CD14-positive monocyte (primary cell): ENCODE measurements at regions not wholly inside any gene's neighbourhood (a gene's known extent, or its start where the extent isn't known, plus 50 kb on each side); places are given as distances from the start of the nearest gene placed in this dataset.

Experiments used
- DNase-seq, 3 donors: peaks; one replicate each; pipeline ENCODE4 v3.0.0-alpha.2; 2011 to 2022
- H2AFZ ChIP-seq: 2 replicates; pipeline ENCODE4 v1.6.0; 2012; ENCODE audit warnings: mild to moderate bottlenecking, low read depth, low read length, inconsistent platforms; ENCODE audit not compliant: insufficient read depth, poor library complexity, severe bottlenecking
- H3K27ac ChIP-seq, 2 donors: 1 replicate in 1 of 2; 2 replicates in 1 of 2; pipeline ENCODE4 v1.5.1; 2012 to 2013; ENCODE audit warnings: low read length in 2 of 2, control low read depth in 1 of 2, inconsistent platforms in 1 of 2, low read depth in 1 of 2, mild to moderate bottlenecking in 1 of 2
- H3K27me3 ChIP-seq, 2 donors: one replicate each; pipeline versions ENCODE4 v1.6.0 to v1.6.1; 2011 to 2013; ENCODE audit warnings: low read length in 2 of 2; ENCODE audit not compliant: control insufficient read depth in 2 of 2, insufficient read depth in 2 of 2
- H3K36me3 ChIP-seq, 2 donors: replicated peaks in 1 of 2; 1 replicate in 1 of 2; 2 replicates in 1 of 2; pipeline versions ENCODE4 v1.5.1 to v1.6.1; 2012 to 2013; ENCODE audit warnings: low read length in 2 of 2, control low read depth in 1 of 2, inconsistent platforms in 1 of 2, mild to moderate bottlenecking in 1 of 2; ENCODE audit not compliant: insufficient read depth in 2 of 2, control insufficient read depth in 1 of 2
- H3K4me1 ChIP-seq, 2 donors: 1 replicate in 1 of 2; 2 replicates in 1 of 2; pipeline versions ENCODE4 v1.5.1 to v1.6.1; 2012 to 2013; ENCODE audit warnings: low read length in 2 of 2, control low read depth in 1 of 2, inconsistent platforms in 1 of 2, mild to moderate bottlenecking in 1 of 2, moderate library complexity in 1 of 2; ENCODE audit not compliant: insufficient read depth in 2 of 2, control insufficient read depth in 1 of 2
- H3K4me2 ChIP-seq: replicated peaks from 2 replicates; pipeline ENCODE3; 2012; ENCODE audit warnings: low read length, moderate library complexity, mild to moderate bottlenecking; ENCODE audit not compliant: poor library complexity, severe bottlenecking; ENCODE audit errors: extremely low read depth
- H3K4me3 ChIP-seq, 3 experiments: fragments of 200-600 bp in 1 of 3; sonication (generic) in 1 of 3; replicated peaks in 1 of 3; 1 replicate in 2 of 3; 2 replicates in 1 of 3; pipeline ENCODE4 v1.5.1; 2011 to 2013; ENCODE audit warnings: low read length in 3 of 3, mild to moderate bottlenecking in 3 of 3, control low read depth in 2 of 3, low read depth in 2 of 3, inconsistent platforms in 1 of 3, moderate library complexity in 1 of 3
- H3K79me2 ChIP-seq: 2 replicates; pipeline ENCODE4 v1.6.0; 2012; ENCODE audit warnings: mild to moderate bottlenecking, control low read depth, inconsistent platforms, low read length, moderate library complexity; ENCODE audit not compliant: insufficient read depth
- H3K9ac ChIP-seq: 2 replicates; pipeline ENCODE4 v1.6.0; 2017; ENCODE audit warnings: low read length, mild to moderate bottlenecking; ENCODE audit not compliant: insufficient read depth, poor library complexity, severe bottlenecking
- H3K9me3 ChIP-seq, 2 donors: replicated peaks in 1 of 2; 1 replicate in 1 of 2; 2 replicates in 1 of 2; pipeline versions ENCODE4 v1.5.1 to v1.6.1; 2012 to 2013; ENCODE audit warnings: low read length in 2 of 2, control low read depth in 1 of 2; ENCODE audit not compliant: control insufficient read depth in 1 of 2, insufficient read depth in 1 of 2
- H4K20me1 ChIP-seq: 2 replicates; pipeline ENCODE4 v1.6.0; 2012; ENCODE audit warnings: mild to moderate bottlenecking, low read length, control low read depth, moderate library complexity; ENCODE audit not compliant: insufficient read depth
- H3K27ac Mint-ChIP-seq, 7 donors: one replicate each; pipeline ENCODE4 v1.8.0; 2020; ENCODE audit warnings: mild to moderate bottlenecking in 7 of 7, mixed read lengths in 7 of 7, moderate library complexity in 6 of 7, inconsistent platforms in 2 of 7
- H3K27me3 Mint-ChIP-seq, 3 donors: one replicate each; pipeline ENCODE4 v1.8.0; 2021 to 2022; ENCODE audit warnings: low read depth in 3 of 3, mild to moderate bottlenecking in 3 of 3, mixed read lengths in 3 of 3, moderate library complexity in 3 of 3, inconsistent platforms in 1 of 3
- H3K36me3 Mint-ChIP-seq, 2 donors: one replicate each; pipeline ENCODE4 v1.8.0; 2020; ENCODE audit warnings: mixed read lengths in 2 of 2, inconsistent platforms in 1 of 2, mild to moderate bottlenecking in 1 of 2
- H3K4me1 Mint-ChIP-seq: one replicate; pipeline ENCODE4 v1.8.0; 2020; ENCODE audit warnings: mild to moderate bottlenecking, mixed read lengths
- H3K4me3 Mint-ChIP-seq, 2 donors: one replicate each; pipeline ENCODE4 v1.8.0; 2020; ENCODE audit warnings: mild to moderate bottlenecking in 2 of 2, mixed read lengths in 2 of 2, moderate library complexity in 1 of 2
- H3K9me3 Mint-ChIP-seq, 7 donors: one replicate each; pipeline ENCODE4 v1.8.0; 2020 to 2022; ENCODE audit warnings: mixed read lengths in 7 of 7, mild to moderate bottlenecking in 6 of 7, moderate library complexity in 6 of 7, inconsistent platforms in 2 of 7
- WGBS: methylation state at CpG from one replicate; pipeline ENCODE4 v1.1.5; 2013; ENCODE audit warnings: missing lambda C conversion rate; ENCODE audit not compliant: insufficient coverage; 5-methylcytosine and 5-hydroxymethylcytosine counted together
- intact Hi-C, 2 donors: fragments of 100-400 bp; cut with micrococcal nuclease; formaldehyde crosslinking; loops; one replicate each; pipeline versions ENCODE4 v1.15.0 to v1.15.1; 2023
- TF ChIP-seq, protein P1 (sequence below): fragments of 200-600 bp; IDR thresholded peaks from one replicate; pipeline ENCODE4 v1.8.0; 2022; ENCODE audit warnings: antibody characterized with exemption, mild to moderate bottlenecking

DNA sequence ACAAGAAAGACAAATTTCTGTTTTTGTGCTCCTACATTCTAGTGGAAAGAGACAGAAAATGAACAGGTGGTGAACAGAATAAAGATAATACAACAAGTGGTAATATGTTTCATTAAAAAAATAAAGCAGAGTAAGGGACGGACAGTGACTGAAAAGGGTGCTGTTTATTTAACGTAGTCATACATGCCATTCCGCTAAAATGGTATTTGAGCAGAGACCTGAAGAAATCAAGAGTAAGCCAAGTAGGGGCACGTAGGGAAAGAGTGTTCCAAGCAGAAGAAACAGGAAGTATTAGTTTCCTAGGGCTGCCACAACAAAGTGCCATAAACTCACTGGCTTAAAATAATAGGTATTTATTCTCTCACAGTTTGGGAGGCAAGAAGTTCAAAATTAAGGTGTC lies 65.6 kb upstream of the KCTD3 start:
- H3K4me1 ChIP-seq, result no peaks in the 10 kb centered on the region
- H3K4me2 ChIP-seq, result no peak overlapping the region
- Mint-ChIP-seq H3K9me3 (peaks cover 0 to 2% (median 2%) of the 10 kb centered on the region in 7 donors), H3K36me3 (no peaks in the 10 kb centered on the region), H3K4me3 (no peak overlapping the region), H3K4me1 (no peaks in the 10 kb centered on the region), H3K27me3 (peaks cover 0 to 3% (median 3%) of the 10 kb centered on the region in 3 donors), H3K27ac (no peak overlapping the region)
- H3K36me3 ChIP-seq, result no peaks in the 10 kb centered on the region
- no peaks in the 10 kb centered on the region for H3K9me3 ChIP-seq
- DNase-seq, result no peak
- WGBS, result 89% methylated on average over 3 of the region's 4 CpGs
- no peak overlapping the region for H3K9ac ChIP-seq
- no peak overlapping the region for H2AFZ ChIP-seq
- H3K4me3 ChIP-seq, result no peak overlapping the region
- H3K79me2 ChIP-seq, result no peaks in the 10 kb centered on the region
- H3K27me3 ChIP-seq, result no peaks in the 10 kb centered on the region
- H4K20me1 ChIP-seq, result no peaks in the 10 kb centered on the region
- intact Hi-C loops, result no loop called here
- TF ChIP-seq, protein P1, sequence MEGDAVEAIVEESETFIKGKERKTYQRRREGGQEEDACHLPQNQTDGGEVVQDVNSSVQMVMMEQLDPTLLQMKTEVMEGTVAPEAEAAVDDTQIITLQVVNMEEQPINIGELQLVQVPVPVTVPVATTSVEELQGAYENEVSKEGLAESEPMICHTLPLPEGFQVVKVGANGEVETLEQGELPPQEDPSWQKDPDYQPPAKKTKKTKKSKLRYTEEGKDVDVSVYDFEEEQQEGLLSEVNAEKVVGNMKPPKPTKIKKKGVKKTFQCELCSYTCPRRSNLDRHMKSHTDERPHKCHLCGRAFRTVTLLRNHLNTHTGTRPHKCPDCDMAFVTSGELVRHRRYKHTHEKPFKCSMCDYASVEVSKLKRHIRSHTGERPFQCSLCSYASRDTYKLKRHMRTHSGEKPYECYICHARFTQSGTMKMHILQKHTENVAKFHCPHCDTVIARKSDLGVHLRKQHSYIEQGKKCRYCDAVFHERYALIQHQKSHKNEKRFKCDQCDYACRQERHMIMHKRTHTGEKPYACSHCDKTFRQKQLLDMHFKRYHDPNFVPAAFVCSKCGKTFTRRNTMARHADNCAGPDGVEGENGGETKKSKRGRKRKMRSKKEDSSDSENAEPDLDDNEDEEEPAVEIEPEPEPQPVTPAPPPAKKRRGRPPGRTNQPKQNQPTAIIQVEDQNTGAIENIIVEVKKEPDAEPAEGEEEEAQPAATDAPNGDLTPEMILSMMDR, result no peak
- H3K27ac ChIP-seq, result no peak overlapping the region

DNA sequence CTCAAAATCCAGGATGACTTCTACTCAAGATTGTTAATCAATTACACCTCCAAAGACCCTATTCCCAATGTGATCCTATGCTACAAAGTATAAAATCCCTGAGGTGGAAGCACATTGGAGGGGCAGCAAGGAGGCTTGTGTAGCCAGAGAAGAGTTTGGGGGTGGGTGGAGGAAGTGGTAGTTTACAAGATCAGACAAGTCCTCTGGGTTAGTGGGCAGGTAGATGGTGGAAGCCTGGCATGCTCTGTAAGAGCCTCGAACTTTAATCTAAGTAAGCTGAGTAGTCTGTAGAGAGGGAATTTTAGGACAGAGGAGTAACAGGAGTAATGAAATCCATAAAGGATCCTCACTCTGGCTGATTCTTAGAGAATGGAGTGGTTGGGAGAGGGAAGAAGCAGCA lies 65.0 kb upstream of the KCTD3 start:
- H2AFZ ChIP-seq, result no peak overlapping the region
- TF ChIP-seq, protein P1, result no peak
- intact Hi-C loops, result no loop called here

More for the DNA sequence above, 65.0 kb upstream of the KCTD3 start:
- H3K36me3 ChIP-seq, result no peaks in the 10 kb centered on the region
- Mint-ChIP-seq H3K9me3 (peaks cover 0 to 5% (median 2%) of the 10 kb centered on the region in 7 donors), H3K4me3 (no peak overlapping the region), H3K27me3 (peaks cover 0 to 3% (median 3%) of the 10 kb centered on the region in 3 donors), H3K36me3 (no peaks in the 10 kb centered on the region), H3K27ac (no peak overlapping the region), H3K4me1 (no peaks in the 10 kb centered on the region)
- 80% methylated on average over 1 of the region's 1 CpG for WGBS
- no peaks in the 10 kb centered on the region for H3K4me1 ChIP-seq
- no peak overlapping the region for H3K4me3 ChIP-seq
- no peak for DNase-seq
- no peaks in the 10 kb centered on the region for H3K79me2 ChIP-seq
- no peaks in the 10 kb centered on the region for H3K27me3 ChIP-seq
- no peak overlapping the region for H3K9ac ChIP-seq
- no peak overlapping the region for H3K27ac ChIP-seq
- no peaks in the 10 kb centered on the region for H3K9me3 ChIP-seq
- no peak overlapping the region for H3K4me2 ChIP-seq
- no peaks in the 10 kb centered on the region for H4K20me1 ChIP-seq
